ENCODE measurements at regions not wholly inside any gene's neighbourhood (a gene's known extent, or its start where the extent isn't known, plus 50 kb on each side); places are given as distances from the start of the nearest gene placed in this dataset.

DNA sequence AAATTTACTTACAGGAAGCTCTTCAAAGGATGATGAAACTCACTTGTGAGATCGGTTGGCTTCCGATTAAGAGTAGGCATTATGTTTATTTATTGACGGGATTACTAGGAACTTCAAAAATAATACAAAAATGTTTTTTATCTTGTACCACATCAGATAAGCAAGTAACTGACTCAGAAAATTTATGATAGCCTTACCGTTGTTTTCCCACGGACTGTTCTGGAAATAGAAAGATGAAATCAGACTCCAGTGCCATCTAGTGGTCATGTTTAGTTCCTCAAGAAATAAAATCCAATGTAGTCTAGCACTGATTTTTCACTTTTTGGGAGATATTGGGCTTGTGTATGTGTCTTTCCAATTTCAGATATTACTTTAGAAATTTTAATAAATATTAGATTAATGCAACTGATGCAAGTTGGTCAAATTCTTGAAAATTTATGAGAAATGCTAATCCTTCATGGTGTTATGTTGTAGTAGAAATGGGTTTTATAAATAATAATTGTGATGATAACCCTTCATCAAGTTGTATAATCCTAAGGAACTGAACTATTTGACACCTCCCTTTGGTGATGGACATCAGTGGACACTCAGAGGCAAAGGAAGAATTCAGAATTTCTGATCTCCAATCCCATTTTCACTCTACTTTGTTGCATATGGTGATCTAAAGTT lies 168.8 kb downstream of the TMEM26 start:
- TF ChIP-seq TARDBP (IDR thresholded peaks at IDR 0.05) (no peak), HDGF (IDR thresholded peaks at IDR 0.05; ENCODE audit: borderline replicate concordance) (no peak), SP1 (IDR thresholded peaks at IDR 0.05) (no peak), BHLHE40 (IDR thresholded peaks at IDR 0.05; ENCODE audit: borderline replicate concordance) (no peak), L3MBTL2 (conservative IDR thresholded peaks at IDR 0.05) (no peak), ZNF384 (IDR thresholded peaks at IDR 0.05) (no peak)
- TF ChIP-seq, protein P1, sequence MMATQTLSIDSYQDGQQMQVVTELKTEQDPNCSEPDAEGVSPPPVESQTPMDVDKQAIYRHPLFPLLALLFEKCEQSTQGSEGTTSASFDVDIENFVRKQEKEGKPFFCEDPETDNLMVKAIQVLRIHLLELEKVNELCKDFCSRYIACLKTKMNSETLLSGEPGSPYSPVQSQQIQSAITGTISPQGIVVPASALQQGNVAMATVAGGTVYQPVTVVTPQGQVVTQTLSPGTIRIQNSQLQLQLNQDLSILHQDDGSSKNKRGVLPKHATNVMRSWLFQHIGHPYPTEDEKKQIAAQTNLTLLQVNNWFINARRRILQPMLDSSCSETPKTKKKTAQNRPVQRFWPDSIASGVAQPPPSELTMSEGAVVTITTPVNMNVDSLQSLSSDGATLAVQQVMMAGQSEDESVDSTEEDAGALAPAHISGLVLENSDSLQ (IDR thresholded peaks at IDR 0.05), result peak; percentile 47; the same call in 1 of the 2 replicates
